Endothelial cell of umbilical vein (primary cell): ENCODE measurements at regions not wholly inside any gene's neighbourhood (a gene's known extent, or its start where the extent isn't known, plus 50 kb on each side); places are given as distances from the start of the nearest gene placed in this dataset.

Source experiments
- BruUV-seq: library from RNA; stranded (reverse); fragments of 400-500 nt; replicated peaks from 2 replicates; lab custom pipeline; 2021; lab: Mats Ljungman, UMichigan
- CTCF ChIA-PET: fragments of 300-600, 350-600 bp; sonication (Branson Sonifier 250); formaldehyde crosslinking; loops from one replicate; lab custom pipeline; 2021; ENCODE audit warnings: antibody characterized with exemption, inconsistent platforms; lab: Charles Lee
- POLR2A ChIA-PET: fragments of 300-600, 350-600 bp; sonication (Branson Sonifier 250); formaldehyde crosslinking; loops from one replicate; lab custom pipeline; 2021; ENCODE audit warnings: antibody characterized with exemption, inconsistent platforms; lab: Charles Lee
- DNase-seq: peaks from one replicate; pipeline ENCODE4 v3.0.0-alpha.2; 2011; ENCODE audit warnings: low read depth, low spot score
- FAIRE-seq: peaks from 2 replicates; lab custom pipeline; 2011; peaks lifted over from hg19 to GRCh38; lab: Jason Lieb, UNC
- H2AFZ ChIP-seq: 2 replicates; pipeline ENCODE4 v1.6.0; 2012; ENCODE audit warnings: low read depth, low read length, control low read depth, inconsistent platforms
- H3K27ac ChIP-seq: 2 replicates; pipeline ENCODE4 v1.5.1; 2011; ENCODE audit warnings: low read depth, mild to moderate bottlenecking, control low read depth, low read length, moderate library complexity; ENCODE audit not compliant: insufficient read depth
- H3K27me3 ChIP-seq, 2 experiments: 2 replicates each; pipeline versions ENCODE4 v1.6.0 to v1.6.1; 2011; ENCODE audit warnings: low read length in 2 of 2, mixed read lengths in 1 of 2; ENCODE audit not compliant: control insufficient read depth in 2 of 2, insufficient read depth in 2 of 2
- H3K36me3 ChIP-seq, 2 experiments: 2 replicates in 1 of 2; 3 replicates in 1 of 2; pipeline ENCODE4 v1.5.1; 2011; ENCODE audit warnings: low read length in 2 of 2, mild to moderate bottlenecking in 1 of 2, moderate library complexity in 1 of 2; ENCODE audit not compliant: control insufficient read depth in 2 of 2, insufficient read depth in 2 of 2; ENCODE audit errors: extremely low read depth in 1 of 2
- H3K4me1 ChIP-seq: 3 replicates; pipeline ENCODE4 v1.5.1; 2011; ENCODE audit warnings: mild to moderate bottlenecking, low read length; ENCODE audit not compliant: control insufficient read depth, insufficient read depth; ENCODE audit errors: extremely low read depth
- H3K4me2 ChIP-seq: 2 replicates; pipeline ENCODE4 v1.6.1; 2011; ENCODE audit warnings: low read length, control low read depth, mixed read lengths; ENCODE audit not compliant: insufficient read depth
- H3K4me3 ChIP-seq, 3 experiments: fragments of 200-600 bp in 1 of 3; sonication (generic), shearing (Covaris generic) in 1 of 3; replicated peaks in 1 of 3; 2 replicates each; pipeline ENCODE4 v1.5.1; 2011 to 2016; ENCODE audit warnings: control low read depth in 3 of 3, low read length in 3 of 3, mild to moderate bottlenecking in 2 of 3, inconsistent platforms in 1 of 3, low read depth in 1 of 3, moderate library complexity in 1 of 3; ENCODE audit not compliant: insufficient read depth in 1 of 3
- H3K79me2 ChIP-seq: 2 replicates; pipeline ENCODE4 v1.6.0; 2012; ENCODE audit warnings: low read length, inconsistent platforms; ENCODE audit not compliant: control insufficient read depth, insufficient read depth
- H3K9ac ChIP-seq: replicated peaks from 2 replicates; pipeline ENCODE3; 2011; ENCODE audit warnings: low read length, control low read depth; ENCODE audit not compliant: insufficient read depth; ENCODE audit errors: extremely low read depth
- H3K9me1 ChIP-seq: replicated peaks from 3 replicates; pipeline ENCODE4 v1.6.0; 2011; ENCODE audit warnings: mild to moderate bottlenecking, low read length; ENCODE audit not compliant: control insufficient read depth, insufficient read depth; ENCODE audit errors: extremely low read depth
- H3K9me3 ChIP-seq: replicated peaks from 2 replicates; pipeline ENCODE4 v1.5.1; 2012; ENCODE audit warnings: low read length, inconsistent platforms; ENCODE audit not compliant: control insufficient read depth, insufficient read depth
- H4K20me1 ChIP-seq: replicated peaks from 2 replicates; pipeline ENCODE3; 2011; ENCODE audit warnings: mild to moderate bottlenecking, low read length; ENCODE audit not compliant: control insufficient read depth, insufficient read depth; ENCODE audit errors: extremely low read depth
- CTCF ChIP-seq, 2 donors: IDR thresholded peaks; 1 replicate in 1 of 2; 2 replicates in 1 of 2; pipeline ENCODE4 v1.5.1; 2011; ENCODE audit warnings: low read length in 2 of 2, mild to moderate bottlenecking in 2 of 2, moderate library complexity in 2 of 2, control low read depth in 1 of 2, inconsistent platforms in 1 of 2, low read depth in 1 of 2; ENCODE audit not compliant: insufficient read depth in 1 of 2; ENCODE audit errors: extremely low read depth in 1 of 2
- FOS ChIP-seq: IDR thresholded peaks from 2 replicates; pipeline ENCODE4 v1.6.1; 2011; ENCODE audit warnings: mild to moderate bottlenecking, low read length, moderate library complexity, borderline replicate concordance; ENCODE audit not compliant: insufficient read depth
- JUN ChIP-seq: IDR thresholded peaks from 2 replicates; pipeline ENCODE4 v1.6.1; 2011; ENCODE audit warnings: borderline replicate concordance, low read depth; ENCODE audit not compliant: insufficient read length, insufficient read depth
- MYC ChIP-seq: IDR thresholded peaks from one replicate; pipeline ENCODE4 v1.6.1; 2011; ENCODE audit warnings: mild to moderate bottlenecking, low read depth, low read length
- POLR2A ChIP-seq: IDR thresholded peaks from 2 replicates; pipeline ENCODE4 v1.6.1; 2012; ENCODE audit warnings: low read depth, mild to moderate bottlenecking, control low read depth, low read length
- POLR2AphosphoS5 ChIP-seq: IDR thresholded peaks from 2 replicates; pipeline ENCODE4 v1.6.1; 2012; ENCODE audit warnings: low read depth, mild to moderate bottlenecking, control low read depth, low read length, moderate library complexity; ENCODE audit not compliant: insufficient read depth
- dilution Hi-C: fragments of 300-500 bp; cut with MboI; formaldehyde crosslinking; loops from one replicate; pipeline ENCODE4 v1.15.0; 2019; ENCODE audit warnings: low sequenced_read_pairs; ENCODE audit not compliant: extremely low pct_ligation_motif_present
- intact Hi-C: fragments of 100-400 bp; cut with micrococcal nuclease; formaldehyde crosslinking; loops from one replicate; pipeline ENCODE4 v1.10.0; 2022
- TF ChIP-seq, protein P1 (sequence below): IDR thresholded peaks from 2 replicates; pipeline ENCODE4 v1.6.1; 2011; ENCODE audit not compliant: insufficient read depth, insufficient read length

DNA sequence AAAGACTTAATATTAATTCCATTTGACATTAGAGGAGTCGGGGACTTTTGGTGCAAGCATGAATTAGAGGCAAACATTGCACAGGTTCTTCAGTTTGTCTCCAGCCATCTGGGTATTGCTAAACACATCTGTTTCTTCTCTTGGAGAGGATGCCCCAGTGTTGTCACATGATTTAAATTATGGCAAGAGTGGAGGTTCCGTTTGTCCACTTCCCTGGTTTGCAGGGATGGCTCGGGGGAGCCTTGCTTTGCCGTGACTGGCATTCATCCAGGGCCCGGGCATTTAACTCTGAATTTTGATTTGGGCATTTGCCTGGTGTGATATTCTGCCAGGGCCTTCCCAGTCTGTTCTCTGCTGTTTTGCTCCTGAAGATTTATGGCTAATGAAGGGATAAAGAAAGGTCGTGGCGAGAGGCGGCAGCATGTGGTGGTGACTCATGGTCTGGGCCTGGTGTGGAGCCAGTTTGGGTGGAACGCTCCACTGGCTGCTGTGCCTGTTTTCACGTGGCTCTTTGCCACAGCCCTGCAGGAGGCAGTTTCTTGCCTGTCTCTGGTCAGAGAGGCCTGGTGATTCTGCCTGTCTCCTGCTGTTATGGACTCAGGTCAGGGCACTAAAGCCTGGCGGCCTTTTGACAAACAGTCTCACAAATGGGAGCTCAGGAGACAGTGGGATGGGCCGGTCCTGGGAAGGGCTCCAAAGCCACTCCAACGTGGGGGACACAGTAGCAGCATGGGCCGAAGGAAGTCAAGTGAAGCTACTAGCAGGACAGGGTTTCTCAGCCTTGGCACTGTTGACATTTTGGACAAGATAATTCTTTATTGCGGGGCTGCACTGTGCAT lies 99.4 kb upstream of the PGRMC2 start:
- DNase-seq (peak; percentile 94), FAIRE-seq (peak; percentile 94)
- Histone ChIP-seq H3K4me1 (peaks cover 15% of the 10 kb centered on the region), H3K79me2 (no peaks in the 10 kb centered on the region), H3K4me2 (no peak overlapping the region), H3K36me3 (no peaks in the 10 kb centered on the region), H3K9ac (peak overlapping the region; percentile 25), H3K9me1 (no peaks in the 10 kb centered on the region), H3K4me3 (no peak overlapping the region), H3K27me3 (no peaks in the 10 kb centered on the region), H3K27ac (peak overlapping the region; percentile 34), H4K20me1 (no peaks in the 10 kb centered on the region), H3K9me3 (no peaks in the 10 kb centered on the region), H2AFZ (peak overlapping the region; percentile 72)
- peak; percentile 93 for TF ChIP-seq MYC
- TF ChIP-seq FOS, result peak; percentile 87
- TF ChIP-seq POLR2AphosphoS5, result peak; percentile 77
- no peak for TF ChIP-seq POLR2A
- no peak for TF ChIP-seq CTCF (IDR thresholded peaks at IDR 0.05; ENCODE audit: extremely low read depth in 1 of 2, insufficient read depth in 1 of 2, low read depth in 1 of 2, low read length in 2 of 2)
- TF ChIP-seq, protein P1, sequence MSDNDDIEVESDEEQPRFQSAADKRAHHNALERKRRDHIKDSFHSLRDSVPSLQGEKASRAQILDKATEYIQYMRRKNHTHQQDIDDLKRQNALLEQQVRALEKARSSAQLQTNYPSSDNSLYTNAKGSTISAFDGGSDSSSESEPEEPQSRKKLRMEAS, result peak; percentile 76
- peak; percentile 79 for TF ChIP-seq JUN
- dilution Hi-C loops (no loop called here), intact Hi-C loops (loop anchor here (2.0 to 10.0 kb wide), 4 partner anchors 32 to 422 kb away; partner anchors contain the start of gene JADE1)
- ChIA-PET POLR2A (no interaction called here), CTCF (interaction anchor here (0.6 to 2.0 kb wide), 6 partner anchors 9 to 477 kb away, joined by 3 to 8 read pairs (median 4); no protein-coding TSS in a partner anchor)
- no TSS peak for BruUV-seq
